H7 (cell line): ENCODE measurements at regions not wholly inside any gene's neighbourhood (a gene's known extent, or its start where the extent isn't known, plus 50 kb on each side); places are given as distances from the start of the nearest gene placed in this dataset.

Source experiments
- DNase-seq: peaks from one replicate; pipeline ENCODE4 v3.0.0; 2012
- H3K27me3 ChIP-seq: 2 replicates; pipeline ENCODE4 v1.6.0; 2011; ENCODE audit warnings: mild to moderate bottlenecking, low read length; ENCODE audit not compliant: control insufficient read depth, insufficient read depth
- H3K36me3 ChIP-seq: replicated peaks from 2 replicates; pipeline ENCODE4 v1.5.1; 2011; ENCODE audit warnings: low read length; ENCODE audit not compliant: control insufficient read depth, insufficient read depth
- H3K4me3 ChIP-seq: 2 replicates; pipeline ENCODE4 v1.5.1; 2011; ENCODE audit warnings: low read depth, mild to moderate bottlenecking, control low read depth, low read length, moderate library complexity; ENCODE audit not compliant: insufficient read depth

- no peak overlapping the region for H3K4me3 ChIP-seq
- H3K36me3 ChIP-seq = no peaks in the 10 kb centered on the region
- no peak for DNase-seq
- no peaks in the 10 kb centered on the region for H3K27me3 ChIP-seq
Observed at GRCh38 chr11:104488561-104488960, 324.6 kb upstream of the PDGFD start.

- Histone ChIP-seq H3K4me3 (no peak overlapping the region), H3K36me3 (no peaks in the 10 kb centered on the region), H3K27me3 (no peaks in the 10 kb centered on the region)
- DNase-seq = no peak
Observed at GRCh38 chr11:104487046-104487806, 323.3 kb upstream of the PDGFD start.

- Histone ChIP-seq H3K36me3 (no peaks in the 10 kb centered on the region), H3K4me3 (no peak overlapping the region), H3K27me3 (no peaks in the 10 kb centered on the region)
- DNase-seq = no peak
Observed at GRCh38 chr11:104484804-104485554, 321.0 kb upstream of the PDGFD start.

GRCh38 chr11:104476898-104477297 lies 313.0 kb upstream of the PDGFD start:
- H3K4me3 ChIP-seq = no peak overlapping the region
- no peak for DNase-seq

GRCh38 chr11:104476454-104476853 lies 312.5 kb upstream of the PDGFD start:
- Histone ChIP-seq H3K4me3 (no peak overlapping the region), H3K27me3 (no peaks in the 10 kb centered on the region), H3K36me3 (no peaks in the 10 kb centered on the region)
- no peak for DNase-seq

More at GRCh38 chr11:104476898-104477297, 313.0 kb upstream of the PDGFD start:
- Histone ChIP-seq H3K36me3 (no peaks in the 10 kb centered on the region), H3K27me3 (no peaks in the 10 kb centered on the region)

GRCh38 chr11:104467404-104467803 lies 303.5 kb upstream of the PDGFD start:
- H3K4me3 ChIP-seq = no peak overlapping the region
- no peaks in the 10 kb centered on the region for H3K36me3 ChIP-seq
- DNase-seq = no peak
- no peaks in the 10 kb centered on the region for H3K27me3 ChIP-seq

GRCh38 chr11:104465321-104465720 lies 301.4 kb upstream of the PDGFD start:
- Histone ChIP-seq H3K4me3 (no peak overlapping the region), H3K36me3 (no peaks in the 10 kb centered on the region), H3K27me3 (no peaks in the 10 kb centered on the region)
- DNase-seq = no peak

- no peak for DNase-seq
Observed at GRCh38 chr11:104464691-104465090, 300.7 kb upstream of the PDGFD start.

GRCh38 chr11:104462341-104462740 lies 298.4 kb upstream of the PDGFD start:
- no peaks in the 10 kb centered on the region for H3K27me3 ChIP-seq
- no peaks in the 10 kb centered on the region for H3K36me3 ChIP-seq
- no peak for DNase-seq
- no peak overlapping the region for H3K4me3 ChIP-seq

More at GRCh38 chr11:104464691-104465090, 300.7 kb upstream of the PDGFD start:
- Histone ChIP-seq H3K27me3 (no peaks in the 10 kb centered on the region), H3K36me3 (no peaks in the 10 kb centered on the region), H3K4me3 (no peak overlapping the region)

- H3K36me3 ChIP-seq = no peaks in the 10 kb centered on the region
- no peak for DNase-seq
Observed at GRCh38 chr11:104451197-104451893, 287.4 kb upstream of the PDGFD start.

GRCh38 chr11:104443387-104443786 lies 279.4 kb upstream of the PDGFD start:
- DNase-seq = no peak
- Histone ChIP-seq H3K4me3 (no peak overlapping the region), H3K36me3 (no peaks in the 10 kb centered on the region), H3K27me3 (no peaks in the 10 kb centered on the region)

More at GRCh38 chr11:104451197-104451893, 287.4 kb upstream of the PDGFD start:
- H3K27me3 ChIP-seq = no peaks in the 10 kb centered on the region
- H3K4me3 ChIP-seq = no peak overlapping the region

- Histone ChIP-seq H3K36me3 (no peaks in the 10 kb centered on the region), H3K27me3 (no peaks in the 10 kb centered on the region), H3K4me3 (no peak overlapping the region)
- DNase-seq = no peak
Observed at GRCh38 chr11:104442321-104442720, 278.4 kb upstream of the PDGFD start.

GRCh38 chr11:104435494-104435893 lies 271.5 kb upstream of the PDGFD start:
- DNase-seq = no peak
- Histone ChIP-seq H3K27me3 (no peaks in the 10 kb centered on the region), H3K36me3 (no peaks in the 10 kb centered on the region), H3K4me3 (no peak overlapping the region)

GRCh38 chr11:104433751-104434150 lies 269.8 kb upstream of the PDGFD start:
- no peak for DNase-seq
- no peaks in the 10 kb centered on the region for H3K27me3 ChIP-seq
- no peaks in the 10 kb centered on the region for H3K36me3 ChIP-seq
- no peak overlapping the region for H3K4me3 ChIP-seq

- H3K27me3 ChIP-seq = no peaks in the 10 kb centered on the region
- H3K4me3 ChIP-seq = no peak overlapping the region
Observed at GRCh38 chr11:104432981-104433380, 269.0 kb upstream of the PDGFD start.

More at GRCh38 chr11:104432981-104433380, 269.0 kb upstream of the PDGFD start:
- no peaks in the 10 kb centered on the region for H3K36me3 ChIP-seq
- no peak for DNase-seq
